KOPT-K1 (cell line): ENCODE measurements at regions not wholly inside any gene's neighbourhood (a gene's known extent, or its start where the extent isn't known, plus 50 kb on each side); places are given as distances from the start of the nearest gene placed in this dataset.
"Not testable (repeated sequence)": the region's sequence is repeated elsewhere in the genome, so short reads cannot be mapped to it uniquely, and the experiment has no call there.

Experiments used
- H3K27ac ChIP-seq: fragments of 200-600 bp; sonication (generic); 2 replicates; pipeline ENCODE4 v1.5.1; 2016; ENCODE audit warnings: antibody characterized with exemption, mild to moderate bottlenecking, low read depth, low read length; ENCODE audit not compliant: poor library complexity, severe bottlenecking
- H3K36me3 ChIP-seq: fragments of 200-600 bp; sonication (generic); 2 replicates; pipeline ENCODE4 v1.5.1; 2017; ENCODE audit warnings: antibody characterized with exemption, mild to moderate bottlenecking, low read length, moderate library complexity; ENCODE audit not compliant: insufficient read depth
- H3K9me3 ChIP-seq: fragments of 200-600 bp; sonication (generic); 2 replicates; pipeline ENCODE4 v1.5.1; 2017; ENCODE audit warnings: antibody characterized with exemption, low read length, mild to moderate bottlenecking; ENCODE audit not compliant: insufficient read depth, poor library complexity, severe bottlenecking

DNA sequence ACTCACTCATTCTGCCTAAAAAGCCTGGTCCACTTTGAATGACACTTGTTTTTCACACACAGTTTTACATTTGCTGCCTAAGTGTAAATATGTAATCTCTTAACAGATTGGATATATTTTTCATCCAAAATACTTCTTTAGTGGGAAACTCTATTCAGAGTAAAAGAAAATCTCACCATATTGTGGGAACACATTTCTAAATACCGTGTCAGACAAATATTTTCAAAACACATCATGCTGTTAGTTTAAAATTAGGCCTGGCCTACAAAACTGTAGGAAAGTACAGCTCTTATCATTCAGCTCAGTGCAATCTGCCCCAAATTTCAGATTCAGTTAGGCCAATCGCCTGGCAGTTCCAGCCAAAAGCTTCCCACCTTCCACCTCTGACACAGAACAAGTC, 849.8 kb downstream of the NXPH1 start:
- H3K27ac ChIP-seq = no peak overlapping the region
- no peaks in the 10 kb centered on the region for H3K36me3 ChIP-seq
- H3K9me3 ChIP-seq = no peaks in the 10 kb centered on the region

DNA sequence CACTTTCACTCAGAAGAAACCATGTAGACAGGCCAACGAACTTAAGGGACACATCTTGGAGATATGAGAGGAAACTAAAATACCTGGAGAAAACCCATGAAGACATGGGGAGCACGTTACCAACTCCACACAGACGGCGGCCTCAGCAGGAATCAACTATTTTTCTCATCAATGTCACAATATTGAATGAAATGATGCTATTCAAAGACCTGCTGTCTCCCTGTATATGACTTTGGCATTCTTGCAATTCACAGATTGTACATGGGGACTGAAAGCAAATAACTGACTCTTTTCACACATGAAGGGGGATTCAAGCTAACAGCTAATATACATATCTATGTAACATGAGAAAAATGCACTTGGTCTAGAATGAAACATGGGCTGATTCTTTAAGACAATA, 869.0 kb downstream of the NXPH1 start:
- Histone ChIP-seq H3K9me3 (no peaks in the 10 kb centered on the region), H3K27ac (no peak overlapping the region), H3K36me3 (no peaks in the 10 kb centered on the region)

DNA sequence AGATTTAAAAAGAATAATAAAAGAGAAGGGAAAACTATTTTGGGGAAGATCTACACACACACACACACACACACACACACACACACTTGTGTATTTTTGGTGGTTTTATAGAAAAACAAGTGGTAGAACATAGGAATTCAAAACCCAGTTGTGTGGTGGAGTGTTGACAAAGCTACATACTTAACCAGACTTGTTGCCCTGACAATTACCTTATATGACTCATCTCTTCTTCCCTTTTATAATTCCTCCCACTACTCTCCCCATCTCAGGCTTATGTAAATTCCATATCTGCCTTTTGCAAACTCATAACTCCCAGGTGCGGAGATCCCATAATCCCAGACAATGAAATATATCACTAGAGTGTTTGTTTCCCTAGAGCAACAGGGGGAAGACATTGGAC, 873.7 kb downstream of the NXPH1 start:
- Histone ChIP-seq H3K27ac (no peak overlapping the region), H3K9me3 (no peaks in the 10 kb centered on the region), H3K36me3 (no peaks in the 10 kb centered on the region)

DNA sequence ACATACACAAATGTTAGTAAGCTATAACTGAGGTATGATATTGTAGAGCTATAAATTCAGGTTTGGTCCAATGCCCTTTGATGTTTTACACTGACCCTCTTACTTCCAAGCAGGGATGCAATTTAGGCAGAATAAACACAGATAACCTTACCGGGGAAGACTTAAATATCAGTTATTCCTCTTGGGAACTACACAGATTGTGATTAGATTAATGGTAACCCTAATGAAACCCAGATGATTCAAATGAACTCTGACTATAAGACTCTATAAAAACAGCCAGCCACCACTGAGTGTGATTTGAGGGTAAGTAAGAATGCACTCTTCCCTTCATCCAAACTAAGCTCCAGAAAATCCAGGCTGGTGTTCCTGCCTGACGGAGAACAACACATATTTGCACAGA, 891.1 kb downstream of the NXPH1 start:
- H3K9me3 ChIP-seq = no peaks in the 10 kb centered on the region
- no peak overlapping the region for H3K27ac ChIP-seq
- H3K36me3 ChIP-seq = no peaks in the 10 kb centered on the region

DNA sequence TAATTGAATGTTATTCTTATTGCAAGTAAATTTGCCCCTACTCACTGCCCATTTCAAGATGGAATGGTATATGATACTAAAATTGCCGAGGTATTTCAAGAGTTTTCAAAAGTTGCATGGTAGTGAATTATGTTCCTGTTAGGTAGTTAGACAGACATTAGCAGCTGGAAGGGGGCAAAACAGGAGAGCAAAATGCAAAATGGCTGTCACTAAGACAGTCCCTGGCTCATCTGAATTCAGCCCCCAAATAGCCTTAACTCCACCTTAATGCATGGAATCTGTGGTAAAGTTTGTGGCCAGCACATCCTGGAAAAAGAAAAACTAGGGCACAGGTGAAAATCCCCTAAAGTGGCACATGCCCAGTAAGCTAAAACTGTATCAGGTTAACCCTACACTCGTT, 894.9 kb downstream of the NXPH1 start:
- H3K9me3 ChIP-seq = no peaks in the 10 kb centered on the region
- H3K36me3 ChIP-seq = no peaks in the 10 kb centered on the region
- H3K27ac ChIP-seq = no peak overlapping the region

DNA sequence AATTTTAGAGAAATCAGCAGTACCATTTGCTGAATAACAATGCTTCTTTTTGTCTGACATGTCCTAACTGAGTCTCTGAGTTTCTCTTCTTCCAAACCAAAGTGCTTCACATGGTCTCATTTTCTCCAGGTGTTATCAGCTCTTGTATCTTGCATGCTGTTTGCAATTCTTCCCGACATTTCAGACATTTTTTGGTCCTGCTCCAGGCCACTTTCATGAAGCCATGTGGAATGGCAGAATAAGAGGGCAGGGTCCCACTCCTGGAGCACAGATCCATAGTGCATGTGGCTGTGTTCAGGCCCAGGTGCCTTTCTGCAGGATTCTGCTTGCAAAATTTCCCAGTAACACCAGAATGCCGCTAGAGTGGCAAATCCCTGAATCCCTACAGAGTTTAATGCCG, 916.2 kb downstream of the NXPH1 start:
- Histone ChIP-seq H3K27ac (no peak overlapping the region), H3K36me3 (no peaks in the 10 kb centered on the region), H3K9me3 (no peaks in the 10 kb centered on the region)

DNA sequence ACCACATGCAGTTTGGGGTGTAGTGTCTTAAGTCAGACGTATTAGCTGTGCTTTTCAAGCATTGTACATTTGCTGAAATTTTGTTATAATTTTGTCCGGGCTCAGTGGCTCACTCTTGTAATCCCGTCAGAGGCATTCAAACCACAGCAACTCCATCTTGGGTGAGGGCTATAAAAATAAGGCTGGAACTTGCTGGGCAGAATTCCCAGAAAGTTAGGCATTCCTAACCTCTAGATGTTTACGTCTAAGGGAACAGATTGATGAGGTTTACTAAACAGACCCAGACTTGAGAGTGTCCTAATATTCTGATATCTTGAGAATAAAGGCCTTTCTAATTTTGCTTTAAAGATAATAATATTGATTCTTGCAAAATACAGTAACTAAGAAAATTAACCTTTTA, 957.8 kb downstream of the NXPH1 start:
- Histone ChIP-seq H3K9me3 (peaks cover 14% of the 10 kb centered on the region), H3K36me3 (no peaks in the 10 kb centered on the region), H3K27ac (no peak overlapping the region)

DNA sequence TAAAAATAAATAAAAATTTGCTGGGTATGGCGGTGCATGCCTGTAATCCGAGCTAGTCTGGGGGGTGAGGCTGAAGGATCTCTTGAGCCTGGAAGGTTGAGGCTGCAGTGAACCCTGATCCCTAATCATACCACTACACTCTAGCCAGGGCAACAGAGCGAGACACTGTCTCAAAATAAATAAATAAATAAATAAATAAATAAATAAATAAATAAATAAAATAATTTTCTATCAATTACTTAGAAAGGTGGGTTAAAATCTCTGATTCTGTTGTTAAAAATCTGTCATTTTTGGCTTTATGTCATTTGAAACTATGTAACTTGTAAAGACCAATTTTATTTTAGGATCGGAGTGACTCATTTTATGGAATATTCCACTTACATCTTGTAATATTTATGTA, 958.6 kb downstream of the NXPH1 start:
- H3K9me3 ChIP-seq = peaks cover 10% of the 10 kb centered on the region
- no peaks in the 10 kb centered on the region for H3K36me3 ChIP-seq
- no peak overlapping the region for H3K27ac ChIP-seq

DNA sequence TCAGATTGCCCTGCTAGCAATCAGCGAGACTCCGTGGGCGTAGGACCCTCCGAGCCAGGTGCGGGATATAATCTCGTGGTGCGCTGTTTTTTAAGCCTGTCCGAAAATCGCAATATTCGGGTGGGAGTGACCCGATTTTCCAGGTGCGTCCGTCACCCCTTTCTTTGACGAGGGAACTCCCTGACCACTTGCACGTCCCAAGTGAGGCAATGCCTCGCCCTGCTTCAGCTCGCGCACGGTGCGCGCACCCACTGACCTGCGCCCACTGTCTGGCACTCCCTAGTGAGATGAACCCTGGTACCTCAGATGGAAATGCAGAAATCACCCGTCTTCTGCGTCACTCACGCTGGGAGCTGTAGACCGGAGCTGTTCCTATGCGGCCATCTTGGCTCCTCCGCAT, 971.0 kb downstream of the NXPH1 start:
- H3K36me3 ChIP-seq, H3K27ac ChIP-seq, H3K9me3 ChIP-seq: not testable (repeated sequence)

DNA sequence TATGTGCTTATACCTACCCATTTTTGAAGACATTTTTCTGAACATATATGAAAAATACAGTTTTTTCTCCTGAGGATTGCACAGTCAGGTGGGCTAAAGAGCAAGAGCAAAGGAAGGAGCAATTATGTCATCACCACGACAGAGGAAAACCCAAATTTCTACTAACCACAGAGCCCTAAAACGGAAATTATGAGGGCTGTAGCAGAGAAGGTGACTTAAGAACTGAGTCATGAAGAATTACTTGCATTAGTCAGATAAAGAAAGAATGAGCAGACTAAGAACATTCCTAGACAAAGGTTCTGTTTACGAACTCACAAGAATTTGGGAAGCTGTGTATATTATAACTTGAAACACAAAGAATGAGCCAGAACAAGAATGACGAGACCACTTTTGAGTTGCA, 974.4 kb downstream of the NXPH1 start:
- Histone ChIP-seq H3K36me3 (no peaks in the 10 kb centered on the region), H3K9me3 (no peaks in the 10 kb centered on the region), H3K27ac (no peak overlapping the region)

DNA sequence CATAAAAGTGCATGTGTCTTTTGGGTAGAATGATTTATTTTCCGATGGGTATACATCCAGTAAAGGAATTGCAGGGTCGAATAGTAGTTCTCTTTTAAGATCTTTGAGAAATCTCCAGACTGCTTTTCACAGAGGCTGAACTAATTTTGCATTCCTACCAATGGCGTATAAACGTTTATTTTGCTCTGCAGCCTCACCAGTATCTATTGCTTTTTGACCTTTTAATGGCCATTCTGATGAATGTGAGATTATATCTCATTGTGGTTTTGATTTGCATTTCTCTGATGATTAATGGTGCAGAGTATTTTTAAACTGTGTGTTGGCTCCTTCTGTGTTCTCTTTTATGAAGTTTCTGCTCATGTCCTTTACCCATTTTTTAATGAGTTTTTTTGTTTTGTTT, 1020.1 kb downstream of the NXPH1 start:
- Histone ChIP-seq H3K36me3 (no peaks in the 10 kb centered on the region), H3K27ac (no peak overlapping the region)

DNA sequence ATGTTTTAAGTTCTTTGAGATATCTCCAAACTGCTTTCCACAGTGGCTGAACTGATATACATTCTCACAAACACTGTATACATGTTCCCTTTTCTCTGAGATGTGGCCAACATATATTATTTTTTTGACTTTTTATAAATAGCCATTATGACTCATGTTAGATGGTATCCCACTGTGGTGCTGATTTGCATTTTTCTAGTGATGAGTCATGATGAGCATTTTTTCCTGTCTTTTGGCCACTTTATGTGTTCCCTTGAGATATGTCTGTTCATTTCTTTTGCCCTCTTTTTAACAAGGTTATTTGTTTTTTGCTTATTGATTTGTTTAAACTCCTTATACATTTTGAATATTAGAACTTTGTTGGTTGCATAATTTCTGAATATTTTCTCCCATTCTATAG, 1055.1 kb downstream of the NXPH1 start:
- no peaks in the 10 kb centered on the region for H3K36me3 ChIP-seq
- H3K27ac ChIP-seq = no peak overlapping the region
- no peaks in the 10 kb centered on the region for H3K9me3 ChIP-seq

More for the DNA sequence above, 1020.1 kb downstream of the NXPH1 start:
- no peaks in the 10 kb centered on the region for H3K9me3 ChIP-seq

DNA sequence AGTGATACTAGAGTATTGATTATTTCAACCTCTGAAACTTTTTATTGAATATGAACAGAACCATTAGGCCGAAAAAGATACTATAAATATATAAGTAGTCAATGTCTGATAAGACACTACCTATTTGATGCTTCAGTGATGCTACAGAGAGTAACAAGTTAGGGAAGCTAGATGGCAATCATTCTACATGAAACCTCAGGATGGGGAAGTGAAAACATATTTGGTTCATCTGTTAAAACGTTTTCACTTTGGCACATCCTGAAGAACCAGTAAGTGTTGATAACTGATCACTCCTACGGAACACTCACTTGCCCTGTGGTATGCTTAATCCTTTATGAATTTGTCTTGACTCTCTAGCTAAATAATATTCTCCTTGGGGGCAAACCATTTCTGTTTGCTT, 1064.9 kb downstream of the NXPH1 start:
- Histone ChIP-seq H3K27ac (no peak overlapping the region), H3K36me3 (no peaks in the 10 kb centered on the region), H3K9me3 (no peaks in the 10 kb centered on the region)

DNA sequence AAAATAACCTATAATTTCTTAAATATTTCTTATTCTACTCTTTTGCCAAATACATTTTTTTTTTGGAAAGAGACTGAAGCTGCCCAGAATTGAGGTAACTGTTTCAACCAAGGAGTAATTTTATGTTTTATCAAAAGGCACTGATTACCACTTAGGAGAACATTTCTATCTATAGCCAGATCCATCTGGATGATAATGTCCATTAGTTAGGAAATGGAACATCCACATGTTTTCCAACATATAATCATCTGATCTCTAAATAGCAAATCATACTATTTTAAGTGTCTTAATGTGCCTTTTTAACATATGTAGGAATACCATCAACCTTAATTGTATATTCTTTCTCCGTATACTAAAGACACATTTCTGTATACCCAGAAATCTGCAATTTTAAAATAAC, 1068.9 kb downstream of the NXPH1 start:
- H3K9me3 ChIP-seq = no peaks in the 10 kb centered on the region
- no peaks in the 10 kb centered on the region for H3K36me3 ChIP-seq
- H3K27ac ChIP-seq = no peak overlapping the region

DNA sequence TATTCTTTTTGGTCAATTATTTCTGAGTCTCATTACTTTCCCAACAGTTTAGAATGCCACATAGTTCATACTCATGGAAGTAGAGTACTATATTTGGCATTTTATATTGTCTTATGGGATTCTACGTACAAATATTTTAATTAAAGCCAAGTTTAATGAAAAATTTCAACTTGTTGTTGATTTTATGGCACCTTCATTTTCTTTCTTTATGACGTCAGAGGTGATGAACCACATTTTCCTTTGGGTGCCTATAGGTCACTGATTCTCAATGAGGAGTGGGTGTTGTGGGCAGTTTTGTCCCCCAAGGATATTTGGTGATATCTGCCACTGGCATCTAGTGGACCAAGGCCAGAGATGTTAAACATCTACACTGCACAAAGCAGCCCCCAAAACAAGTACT, 1071.3 kb downstream of the NXPH1 start:
- Histone ChIP-seq H3K36me3 (no peaks in the 10 kb centered on the region), H3K27ac (no peak overlapping the region), H3K9me3 (no peaks in the 10 kb centered on the region)

DNA sequence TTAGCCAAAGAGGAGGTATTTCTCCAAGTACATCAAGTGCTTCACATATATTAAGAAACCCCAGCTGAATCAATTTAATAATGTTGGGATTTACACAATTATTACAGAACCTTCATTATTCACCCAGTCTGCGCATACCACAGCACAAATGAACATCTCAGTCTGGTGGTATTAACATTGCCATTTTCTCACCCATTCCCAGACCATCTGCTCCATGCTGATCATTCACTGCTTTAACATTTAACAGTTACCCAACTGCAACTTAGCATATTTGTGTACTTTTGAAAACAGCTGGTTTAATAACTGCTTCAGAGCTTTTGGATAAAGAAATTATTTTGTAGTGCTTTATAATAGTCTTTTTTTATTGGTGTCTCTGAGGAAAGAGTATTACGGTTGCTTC, 1072.1 kb downstream of the NXPH1 start:
- Histone ChIP-seq H3K27ac (no peak overlapping the region), H3K9me3 (no peaks in the 10 kb centered on the region), H3K36me3 (no peaks in the 10 kb centered on the region)

DNA sequence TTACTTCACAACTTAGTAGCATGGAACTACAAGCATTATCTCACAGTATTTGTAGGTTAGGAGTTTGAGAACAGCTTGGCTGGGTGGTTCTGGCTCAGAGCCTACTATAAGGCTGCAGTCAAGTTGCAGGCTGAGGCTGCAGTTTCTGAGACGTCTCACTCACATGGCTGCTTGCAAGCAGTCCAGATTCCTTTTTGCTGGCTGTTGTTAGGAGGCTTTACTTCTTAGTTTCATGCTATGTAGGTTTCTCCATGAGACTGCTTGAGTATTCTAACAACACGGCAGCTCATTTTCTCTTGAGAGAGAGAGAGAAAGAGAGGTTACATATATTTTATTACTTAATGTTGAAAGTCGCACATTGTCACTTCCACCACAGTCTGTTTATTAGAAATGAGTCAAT, 1073.9 kb downstream of the NXPH1 start:
- Histone ChIP-seq H3K27ac (no peak overlapping the region), H3K36me3 (no peaks in the 10 kb centered on the region), H3K9me3 (no peaks in the 10 kb centered on the region)
